ENCODE measurements at regions not wholly inside any gene's neighbourhood (a gene's known extent, or its start where the extent isn't known, plus 50 kb on each side); places are given as distances from the start of the nearest gene placed in this dataset.

- no peak overlapping the region for H3K27ac Mint-ChIP-seq
- ChIA-PET CTCF (no interaction called here), POLR2A (no interaction called here)
- no peaks in the 10 kb centered on the region for H3K4me1 Mint-ChIP-seq
- TF ChIP-seq, protein P1, sequence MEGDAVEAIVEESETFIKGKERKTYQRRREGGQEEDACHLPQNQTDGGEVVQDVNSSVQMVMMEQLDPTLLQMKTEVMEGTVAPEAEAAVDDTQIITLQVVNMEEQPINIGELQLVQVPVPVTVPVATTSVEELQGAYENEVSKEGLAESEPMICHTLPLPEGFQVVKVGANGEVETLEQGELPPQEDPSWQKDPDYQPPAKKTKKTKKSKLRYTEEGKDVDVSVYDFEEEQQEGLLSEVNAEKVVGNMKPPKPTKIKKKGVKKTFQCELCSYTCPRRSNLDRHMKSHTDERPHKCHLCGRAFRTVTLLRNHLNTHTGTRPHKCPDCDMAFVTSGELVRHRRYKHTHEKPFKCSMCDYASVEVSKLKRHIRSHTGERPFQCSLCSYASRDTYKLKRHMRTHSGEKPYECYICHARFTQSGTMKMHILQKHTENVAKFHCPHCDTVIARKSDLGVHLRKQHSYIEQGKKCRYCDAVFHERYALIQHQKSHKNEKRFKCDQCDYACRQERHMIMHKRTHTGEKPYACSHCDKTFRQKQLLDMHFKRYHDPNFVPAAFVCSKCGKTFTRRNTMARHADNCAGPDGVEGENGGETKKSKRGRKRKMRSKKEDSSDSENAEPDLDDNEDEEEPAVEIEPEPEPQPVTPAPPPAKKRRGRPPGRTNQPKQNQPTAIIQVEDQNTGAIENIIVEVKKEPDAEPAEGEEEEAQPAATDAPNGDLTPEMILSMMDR (IDR thresholded peaks at IDR 0.05) = no peak
- no peak overlapping the region for H3K4me3 Mint-ChIP-seq
- H3K36me3 Mint-ChIP-seq (ENCODE audit: low read depth) = no peaks in the 10 kb centered on the region
- DNase-seq (no peak), ATAC-seq (ENCODE audit: low read depth) (no peak)
- H3K9me3 Mint-ChIP-seq = no peaks in the 10 kb centered on the region
- intact Hi-C loops (cut with micrococcal nuclease) = no loop called here
- peaks cover 1% of the 10 kb centered on the region for H3K27me3 Mint-ChIP-seq
Observed at GRCh38 chr7:132697003-132697402, 120.7 kb upstream of the PLXNA4 start.

DNA sequence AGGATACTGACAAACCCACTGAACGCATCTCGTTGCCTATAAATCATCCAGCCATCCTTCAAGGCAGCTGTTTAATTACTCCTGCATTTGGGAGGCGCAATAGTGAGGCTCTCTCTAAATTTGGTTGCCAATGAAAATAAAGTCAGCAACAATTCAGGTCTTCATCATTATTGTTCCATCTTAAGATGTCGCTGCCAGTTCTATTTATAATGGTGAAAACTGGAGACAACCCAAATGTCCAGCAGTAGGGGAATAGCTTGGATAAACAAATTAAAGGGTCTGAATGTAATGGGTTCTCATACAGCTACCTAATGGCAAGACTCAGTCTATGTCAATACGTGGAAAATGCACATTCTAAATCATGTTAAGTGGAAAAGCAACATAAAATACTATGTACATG is 120.1 kb upstream of the PLXNA4 start:
- ATAC-seq (ENCODE audit: low read depth) = no peak
- POLR2A ChIA-PET = no interaction called here
- Mint-ChIP-seq H3K4me3 (no peak overlapping the region), H3K9me3 (no peaks in the 10 kb centered on the region), H3K36me3 (ENCODE audit: low read depth) (no peaks in the 10 kb centered on the region), H3K4me1 (no peaks in the 10 kb centered on the region), H3K27me3 (peaks cover 1% of the 10 kb centered on the region), H3K27ac (no peak overlapping the region)
- DNase-seq = no peak
- TF ChIP-seq, protein P1 (IDR thresholded peaks at IDR 0.05) = no peak
- CTCF ChIA-PET = no interaction called here
- intact Hi-C loops (cut with micrococcal nuclease) = no loop called here

DNA sequence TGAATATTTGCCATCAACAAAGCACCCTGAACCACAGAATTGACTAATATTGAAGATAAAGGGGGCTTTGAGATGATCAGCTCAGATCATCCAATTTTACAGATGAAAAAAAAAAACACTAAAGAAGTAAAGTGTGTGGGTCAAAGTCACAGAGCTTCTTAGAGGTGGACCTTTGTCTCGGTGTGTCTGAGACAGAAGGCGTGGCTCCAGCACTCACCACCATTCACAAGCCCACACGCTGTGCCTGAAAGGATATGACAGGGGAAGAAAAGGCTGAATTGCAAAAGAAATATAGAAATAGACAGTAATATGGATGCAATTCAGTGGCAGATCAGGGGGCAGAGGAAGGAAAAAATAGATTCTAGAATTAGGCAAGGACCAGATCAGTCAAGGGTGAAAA is 114.9 kb upstream of the PLXNA4 start:
- no peaks in the 10 kb centered on the region for H3K9me3 Mint-ChIP-seq
- H3K27ac Mint-ChIP-seq = no peak overlapping the region
- POLR2A ChIA-PET = no interaction called here
- peaks cover 9% of the 10 kb centered on the region for H3K27me3 Mint-ChIP-seq
- DNase-seq = no peak
- intact Hi-C loops (cut with micrococcal nuclease) = no loop called here
- H3K4me1 Mint-ChIP-seq = no peaks in the 10 kb centered on the region
- no peaks in the 10 kb centered on the region for H3K36me3 Mint-ChIP-seq (ENCODE audit: low read depth)
- CTCF ChIA-PET = no interaction called here
- TF ChIP-seq, protein P1 (IDR thresholded peaks at IDR 0.05) = no peak
- no peak for ATAC-seq (ENCODE audit: low read depth)
- H3K4me3 Mint-ChIP-seq = no peak overlapping the region

DNA sequence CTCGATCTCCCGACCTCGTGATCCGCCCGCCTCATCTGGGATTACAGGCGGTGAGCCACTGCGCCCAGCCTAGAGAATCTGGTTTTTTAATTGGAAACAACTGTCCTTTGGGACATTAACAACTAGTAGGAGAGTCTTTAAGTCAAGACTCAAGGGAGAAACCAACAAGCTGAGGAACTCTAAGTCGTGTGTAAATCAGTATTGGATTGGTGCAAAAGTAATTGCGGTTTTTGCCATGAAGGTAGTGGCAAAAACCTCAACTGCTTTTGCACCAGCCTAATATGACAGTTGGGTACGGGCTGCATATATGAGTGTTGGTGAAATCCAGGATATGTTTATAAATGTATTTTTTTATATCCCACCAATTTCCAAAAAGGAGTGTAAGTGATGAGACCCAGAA is 113.9 kb upstream of the PLXNA4 start:
- ChIA-PET POLR2A (no interaction called here), CTCF (no interaction called here)
- H3K27me3 Mint-ChIP-seq = peaks cover 11% of the 10 kb centered on the region
- DNase-seq (no peak), ATAC-seq (ENCODE audit: low read depth) (no peak)
- TF ChIP-seq, protein P1 (IDR thresholded peaks at IDR 0.05) = no peak
- intact Hi-C loops (cut with micrococcal nuclease) = no loop called here
- H3K9me3 Mint-ChIP-seq = no peaks in the 10 kb centered on the region
- H3K36me3 Mint-ChIP-seq (ENCODE audit: low read depth) = no peaks in the 10 kb centered on the region
- no peaks in the 10 kb centered on the region for H3K4me1 Mint-ChIP-seq
- no peak overlapping the region for H3K4me3 Mint-ChIP-seq
- no peak overlapping the region for H3K27ac Mint-ChIP-seq

DNA sequence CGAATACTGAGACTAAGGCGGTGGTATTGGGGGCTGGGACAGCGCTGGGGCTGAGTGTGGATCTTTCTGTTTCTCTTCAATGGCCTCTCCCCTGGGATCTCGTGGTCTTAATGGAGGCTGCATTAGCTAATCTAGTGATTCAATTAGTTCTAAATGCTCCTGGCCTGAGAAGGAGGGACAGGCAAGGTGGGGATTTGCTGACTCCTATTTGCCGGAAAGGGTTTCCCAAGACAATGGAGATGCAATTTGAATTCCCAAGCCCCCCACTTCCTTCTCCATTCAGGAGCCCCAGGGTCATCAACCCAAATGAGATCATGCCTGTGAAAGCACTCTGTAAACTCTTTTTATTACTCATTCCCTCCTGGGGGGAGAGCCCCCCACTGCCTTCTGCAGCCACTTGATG is 111.7 kb upstream of the PLXNA4 start:
- ChIA-PET CTCF (no interaction called here), POLR2A (no interaction called here)
- DNase-seq = no peak
- H3K4me3 Mint-ChIP-seq = no peak overlapping the region
- no peak overlapping the region for H3K27ac Mint-ChIP-seq
- no peaks in the 10 kb centered on the region for H3K36me3 Mint-ChIP-seq (ENCODE audit: low read depth)
- no peaks in the 10 kb centered on the region for H3K4me1 Mint-ChIP-seq
- H3K9me3 Mint-ChIP-seq = no peaks in the 10 kb centered on the region
- no peak for ATAC-seq (ENCODE audit: low read depth)
- H3K27me3 Mint-ChIP-seq = peaks cover 11% of the 10 kb centered on the region
- intact Hi-C loops (cut with micrococcal nuclease) = no loop called here
- TF ChIP-seq, protein P1 (IDR thresholded peaks at IDR 0.05) = no peak
